Coronary artery (tissue), 2 donors: ENCODE measurements at regions not wholly inside any gene's neighbourhood (a gene's known extent, or its start where the extent isn't known, plus 50 kb on each side); places are given as distances from the start of the nearest gene placed in this dataset.

Source experiments
- DNase-seq: peaks from one replicate; pipeline ENCODE4 v3.0.0-alpha.2; 2017; ENCODE audit warnings: low spot score
- H3K27ac ChIP-seq, 2 donors: fragments of 200-600 bp; sonication (generic); one replicate each; pipeline ENCODE4 v1.5.1; 2016 to 2019
- H3K4me3 ChIP-seq: fragments of 200-600 bp; sonication (generic); 2 replicates; pipeline ENCODE4 v1.5.1; 2016; ENCODE audit warnings: mild to moderate bottlenecking, moderate library complexity
- TF ChIP-seq, protein P1 (sequence below): fragments of 200-600 bp; sonication (generic); IDR thresholded peaks from one replicate; pipeline ENCODE4 v1.5.1; 2019; ENCODE audit warnings: antibody characterized with exemption

DNA sequence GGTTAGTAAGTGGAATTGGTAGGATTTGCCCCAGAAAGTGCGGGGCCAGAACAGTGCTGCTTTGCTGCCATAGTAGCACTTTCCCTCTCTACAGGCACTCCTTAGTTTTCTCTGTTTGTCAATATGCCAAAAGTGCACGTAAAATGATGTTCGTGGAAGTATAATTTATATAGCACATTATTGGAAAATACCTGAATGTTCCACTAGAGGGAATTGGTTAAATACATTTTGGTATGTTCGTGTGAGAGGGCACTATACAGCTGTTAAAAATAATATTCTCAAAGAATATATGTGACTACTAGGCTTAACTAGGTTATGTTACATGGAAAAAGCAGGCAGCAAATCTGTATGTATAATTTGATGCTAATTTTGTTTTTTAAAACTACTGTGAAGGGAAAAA lies 184.0 kb upstream of the GDNF start:
- Histone ChIP-seq H3K4me3 (no peak overlapping the region), H3K27ac (no peak overlapping the region)
- TF ChIP-seq, protein P1, sequence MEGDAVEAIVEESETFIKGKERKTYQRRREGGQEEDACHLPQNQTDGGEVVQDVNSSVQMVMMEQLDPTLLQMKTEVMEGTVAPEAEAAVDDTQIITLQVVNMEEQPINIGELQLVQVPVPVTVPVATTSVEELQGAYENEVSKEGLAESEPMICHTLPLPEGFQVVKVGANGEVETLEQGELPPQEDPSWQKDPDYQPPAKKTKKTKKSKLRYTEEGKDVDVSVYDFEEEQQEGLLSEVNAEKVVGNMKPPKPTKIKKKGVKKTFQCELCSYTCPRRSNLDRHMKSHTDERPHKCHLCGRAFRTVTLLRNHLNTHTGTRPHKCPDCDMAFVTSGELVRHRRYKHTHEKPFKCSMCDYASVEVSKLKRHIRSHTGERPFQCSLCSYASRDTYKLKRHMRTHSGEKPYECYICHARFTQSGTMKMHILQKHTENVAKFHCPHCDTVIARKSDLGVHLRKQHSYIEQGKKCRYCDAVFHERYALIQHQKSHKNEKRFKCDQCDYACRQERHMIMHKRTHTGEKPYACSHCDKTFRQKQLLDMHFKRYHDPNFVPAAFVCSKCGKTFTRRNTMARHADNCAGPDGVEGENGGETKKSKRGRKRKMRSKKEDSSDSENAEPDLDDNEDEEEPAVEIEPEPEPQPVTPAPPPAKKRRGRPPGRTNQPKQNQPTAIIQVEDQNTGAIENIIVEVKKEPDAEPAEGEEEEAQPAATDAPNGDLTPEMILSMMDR, result no peak
- DNase-seq, result no peak

- TF ChIP-seq, protein P1, result no peak
- H3K4me3 ChIP-seq, result no peak overlapping the region
- no peak for DNase-seq
- no peak overlapping the region for H3K27ac ChIP-seq
Observed at GRCh38 chr5:38023371-38023770, 183.5 kb upstream of the GDNF start.

DNA sequence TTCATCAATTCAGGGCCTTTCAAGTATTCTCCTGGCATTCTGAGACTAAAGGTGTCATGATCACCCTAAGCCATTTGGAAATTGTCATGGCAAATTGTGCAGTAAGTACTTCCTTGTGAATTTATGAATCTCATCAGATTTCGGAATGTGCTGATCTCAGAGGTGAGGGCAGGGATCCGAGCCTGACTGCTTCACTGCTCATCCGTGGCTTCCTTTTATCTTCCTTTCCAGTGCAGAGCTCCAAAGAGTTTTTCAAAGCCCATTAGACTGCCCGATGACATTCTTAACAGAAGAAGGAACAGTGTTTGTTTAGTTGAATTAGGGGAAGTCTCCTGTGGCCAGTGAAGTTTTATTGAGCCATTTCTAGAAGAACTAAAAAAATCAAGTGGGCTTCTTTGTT lies 182.8 kb upstream of the GDNF start:
- DNase-seq, result no peak
- TF ChIP-seq, protein P1, result no peak
- Histone ChIP-seq H3K4me3 (no peak overlapping the region), H3K27ac (no peak overlapping the region)

DNA sequence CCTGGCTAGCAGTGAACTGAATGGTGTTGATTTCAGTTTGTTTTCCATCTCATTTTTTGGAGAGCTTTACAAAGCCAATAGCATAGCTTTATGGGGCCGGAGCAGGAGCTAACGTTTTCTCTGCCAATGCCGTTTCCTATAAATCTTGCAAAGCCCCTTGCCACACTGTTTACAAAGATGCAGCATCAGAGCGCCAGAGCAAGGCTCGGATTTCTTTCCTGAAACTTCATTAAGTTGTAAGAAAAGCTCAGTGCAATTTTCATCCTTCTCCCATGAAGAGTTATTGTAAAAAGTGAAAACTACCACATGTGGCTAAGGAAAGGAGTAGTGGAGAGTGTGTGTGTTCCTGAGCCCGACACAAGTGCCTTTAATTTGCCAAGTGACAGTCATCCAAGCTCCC lies 178.2 kb upstream of the GDNF start:
- H3K4me3 ChIP-seq, result no peak overlapping the region
- TF ChIP-seq, protein P1, result no peak
- H3K27ac ChIP-seq, result no peak overlapping the region
- DNase-seq, result no peak

DNA sequence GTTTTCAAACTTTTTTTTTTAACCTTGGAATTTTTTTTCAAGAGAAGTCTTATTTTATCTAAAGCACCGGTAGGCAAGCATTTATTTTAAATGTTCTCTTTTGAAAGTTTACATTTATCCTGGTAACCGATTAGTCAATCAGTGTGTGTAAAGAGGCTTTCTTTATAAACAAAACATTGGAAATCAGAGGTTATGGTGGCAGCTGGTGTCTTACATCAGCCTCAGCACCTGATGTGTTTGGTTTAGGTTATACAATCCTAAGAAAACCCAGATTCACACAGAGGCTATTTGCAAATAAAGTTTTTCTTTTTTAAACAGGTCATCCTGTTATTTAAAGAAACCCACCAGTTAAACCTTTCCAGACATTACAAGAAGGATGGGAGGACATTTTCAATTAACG lies 173.3 kb upstream of the GDNF start:
- no peak overlapping the region for H3K4me3 ChIP-seq
- no peak overlapping the region for H3K27ac ChIP-seq
- DNase-seq, result no peak
- TF ChIP-seq, protein P1, result no peak

DNA sequence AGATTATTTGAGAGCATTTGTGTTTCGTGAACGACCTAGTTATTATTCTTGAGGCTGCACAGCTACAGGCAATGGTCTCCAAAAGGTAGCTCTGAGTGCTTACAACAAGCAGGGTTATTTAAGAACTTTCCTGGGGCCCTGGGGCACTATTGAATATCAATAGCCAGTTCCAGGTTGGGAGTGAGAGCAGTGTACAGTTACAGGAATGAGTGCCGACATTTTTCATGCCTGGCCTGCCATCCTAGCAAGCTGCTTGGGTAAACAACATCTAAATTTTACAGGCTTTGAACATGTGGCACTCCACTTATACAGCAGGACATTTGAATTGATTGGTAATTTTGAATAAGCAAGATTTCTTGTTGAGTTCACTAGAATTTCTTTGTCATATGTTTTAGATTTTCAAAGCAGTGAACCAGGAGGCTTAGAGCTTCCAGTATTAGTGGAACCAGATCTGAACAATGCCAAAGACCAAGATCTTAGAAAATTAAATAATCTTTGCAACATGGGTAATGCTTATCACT lies 171.9 kb upstream of the GDNF start:
- H3K27ac ChIP-seq, result no peak overlapping the region
- TF ChIP-seq, protein P1, result no peak
- DNase-seq, result no peak
- no peak overlapping the region for H3K4me3 ChIP-seq

DNA sequence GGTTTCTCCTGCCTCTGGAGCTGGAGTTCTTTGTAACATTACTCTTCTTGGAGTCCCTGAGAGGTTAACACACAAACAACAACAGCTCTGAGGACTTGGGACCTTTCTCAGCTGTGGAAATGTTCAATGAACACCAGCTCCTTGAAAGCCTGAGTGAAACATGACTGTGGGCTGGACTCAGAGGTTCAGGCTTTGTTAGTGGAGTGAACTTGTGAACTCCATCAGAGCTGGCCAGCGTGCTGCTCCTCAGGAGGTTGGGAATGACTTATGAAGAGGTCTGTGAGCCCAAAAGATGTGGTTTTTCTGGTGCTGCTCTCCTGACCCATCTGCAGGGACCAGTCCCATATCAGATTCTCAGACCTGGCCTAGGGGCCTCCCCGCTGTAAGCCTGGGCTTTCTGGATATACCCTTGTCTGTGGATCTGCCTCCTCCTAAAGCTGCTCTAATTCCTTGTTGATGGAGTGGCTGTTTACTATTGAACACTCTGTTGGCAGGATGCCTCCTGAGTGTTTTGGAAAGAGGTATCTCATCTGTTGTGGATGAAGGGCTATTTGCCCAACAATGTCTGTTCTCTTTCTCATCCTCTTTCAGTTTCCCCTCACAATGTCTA lies 170.0 kb upstream of the GDNF start:
- H3K27ac ChIP-seq, result no peak overlapping the region
- TF ChIP-seq, protein P1, result no peak
- no peak overlapping the region for H3K4me3 ChIP-seq
- DNase-seq, result no peak
